ENCODE measurements at regions not wholly inside any gene's neighbourhood (a gene's known extent, or its start where the extent isn't known, plus 50 kb on each side); places are given as distances from the start of the nearest gene placed in this dataset.
"Not testable (repeated sequence)": the region's sequence is repeated elsewhere in the genome, so short reads cannot be mapped to it uniquely, and the experiment has no call there.

- DNase-seq = not testable (repeated sequence)
These were observed 57.4 kb downstream of the FTHL17 start for GRCh38 chrX:31014474-31014873.

- no peak for DNase-seq
These were observed 59.3 kb downstream of the FTHL17 start for GRCh38 chrX:31012509-31013025.

GRCh38 chrX:31007321-31007720, 64.5 kb downstream of the FTHL17 start:
- DNase-seq = no peak

- no peak for DNase-seq
These were observed 65.8 kb downstream of the FTHL17 start for GRCh38 chrX:31006027-31006426.

- DNase-seq = no peak
These were observed 74.4 kb downstream of the FTHL17 start for GRCh38 chrX:30997411-30997810.

- no peak for DNase-seq
These were observed 76.1 kb downstream of the FTHL17 start for GRCh38 chrX:30995705-30996104.

GRCh38 chrX:30995060-30995700, 76.7 kb downstream of the FTHL17 start:
- no peak for DNase-seq

GRCh38 chrX:30994018-30994417, 77.8 kb downstream of the FTHL17 start:
- not testable (repeated sequence) for DNase-seq

GRCh38 chrX:30992381-30992904, 79.4 kb downstream of the FTHL17 start:
- no peak for DNase-seq

GRCh38 chrX:30990361-30990760, 81.5 kb downstream of the FTHL17 start:
- no peak for DNase-seq

GRCh38 chrX:30982467-30982866, 89.4 kb downstream of the FTHL17 start:
- DNase-seq = no peak

GRCh38 chrX:30981968-30982367, 89.9 kb downstream of the FTHL17 start:
- no peak for DNase-seq

GRCh38 chrX:30979271-30979670, 90.2 kb upstream of the TAB3 start:
- DNase-seq = no peak

- no peak for DNase-seq
These were observed 86.4 kb upstream of the TAB3 start for GRCh38 chrX:30975467-30975866.

- no peak for DNase-seq
These were observed 84.9 kb upstream of the TAB3 start for GRCh38 chrX:30973784-30974427.

GRCh38 chrX:30971774-30972603, 82.9 kb upstream of the TAB3 start:
- peak; percentile 24 for DNase-seq

- no peak for DNase-seq
These were observed 78.5 kb upstream of the TAB3 start for GRCh38 chrX:30967516-30967915.

- no peak for DNase-seq
These were observed 76.7 kb upstream of the TAB3 start for GRCh38 chrX:30965767-30966166.

GRCh38 chrX:30961387-30962174, 72.5 kb upstream of the TAB3 start:
- no peak for DNase-seq

- no peak for DNase-seq
These were observed 68.7 kb upstream of the TAB3 start for GRCh38 chrX:30957753-30958152.

GRCh38 chrX:30955687-30956086, 66.6 kb upstream of the TAB3 start:
- no peak for DNase-seq

GRCh38 chrX:30951003-30951402, 61.9 kb upstream of the TAB3 start:
- no peak for DNase-seq

GRCh38 chrX:30950391-30950790, 61.3 kb upstream of the TAB3 start:
- no peak for DNase-seq
